ENCODE measurements at regions not wholly inside any gene's neighbourhood (a gene's known extent, or its start where the extent isn't known, plus 50 kb on each side); places are given as distances from the start of the nearest gene placed in this dataset.
"Not testable (repeated sequence)": the region's sequence is repeated elsewhere in the genome, so short reads cannot be mapped to it uniquely, and the experiment has no call there.

- no peak for DNase-seq (ENCODE audit: low read depth)
- no peak overlapping the region for H3K4me3 ChIP-seq (ENCODE audit: low read depth, low read length)
- TF ChIP-seq, protein P1, sequence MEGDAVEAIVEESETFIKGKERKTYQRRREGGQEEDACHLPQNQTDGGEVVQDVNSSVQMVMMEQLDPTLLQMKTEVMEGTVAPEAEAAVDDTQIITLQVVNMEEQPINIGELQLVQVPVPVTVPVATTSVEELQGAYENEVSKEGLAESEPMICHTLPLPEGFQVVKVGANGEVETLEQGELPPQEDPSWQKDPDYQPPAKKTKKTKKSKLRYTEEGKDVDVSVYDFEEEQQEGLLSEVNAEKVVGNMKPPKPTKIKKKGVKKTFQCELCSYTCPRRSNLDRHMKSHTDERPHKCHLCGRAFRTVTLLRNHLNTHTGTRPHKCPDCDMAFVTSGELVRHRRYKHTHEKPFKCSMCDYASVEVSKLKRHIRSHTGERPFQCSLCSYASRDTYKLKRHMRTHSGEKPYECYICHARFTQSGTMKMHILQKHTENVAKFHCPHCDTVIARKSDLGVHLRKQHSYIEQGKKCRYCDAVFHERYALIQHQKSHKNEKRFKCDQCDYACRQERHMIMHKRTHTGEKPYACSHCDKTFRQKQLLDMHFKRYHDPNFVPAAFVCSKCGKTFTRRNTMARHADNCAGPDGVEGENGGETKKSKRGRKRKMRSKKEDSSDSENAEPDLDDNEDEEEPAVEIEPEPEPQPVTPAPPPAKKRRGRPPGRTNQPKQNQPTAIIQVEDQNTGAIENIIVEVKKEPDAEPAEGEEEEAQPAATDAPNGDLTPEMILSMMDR (IDR thresholded peaks at IDR 0.05; ENCODE audit: insufficient read depth, low read depth, low read length), result no peak
Observed at GRCh38 chr5:124889850-124890249, 143.4 kb upstream of the ZNF608 start.

GRCh38 chr5:124890442-124890841 lies 144.0 kb upstream of the ZNF608 start:
- not testable (repeated sequence) for DNase-seq (ENCODE audit: low read depth); H3K4me3 ChIP-seq (ENCODE audit: low read depth, low read length)

GRCh38 chr5:124891179-124891578 lies 144.7 kb upstream of the ZNF608 start:
- no peak for DNase-seq (ENCODE audit: low read depth)
- no peak overlapping the region for H3K4me3 ChIP-seq (ENCODE audit: low read depth, low read length)
- TF ChIP-seq, protein P1 (IDR thresholded peaks at IDR 0.05; ENCODE audit: insufficient read depth, low read depth, low read length), result no peak

- TF ChIP-seq, protein P1 (IDR thresholded peaks at IDR 0.05; ENCODE audit: insufficient read depth, low read depth, low read length), result no peak
- DNase-seq (ENCODE audit: low read depth), result no peak
- no peak overlapping the region for H3K4me3 ChIP-seq (ENCODE audit: low read depth, low read length)
Observed at GRCh38 chr5:124892185-124892848, 145.9 kb upstream of the ZNF608 start.

- no peak for DNase-seq (ENCODE audit: low read depth)
- TF ChIP-seq, protein P1 (IDR thresholded peaks at IDR 0.05; ENCODE audit: insufficient read depth, low read depth, low read length), result no peak
- no peak overlapping the region for H3K4me3 ChIP-seq (ENCODE audit: low read depth, low read length)
Observed at GRCh38 chr5:124894541-124894940, 148.1 kb upstream of the ZNF608 start.

DNA sequence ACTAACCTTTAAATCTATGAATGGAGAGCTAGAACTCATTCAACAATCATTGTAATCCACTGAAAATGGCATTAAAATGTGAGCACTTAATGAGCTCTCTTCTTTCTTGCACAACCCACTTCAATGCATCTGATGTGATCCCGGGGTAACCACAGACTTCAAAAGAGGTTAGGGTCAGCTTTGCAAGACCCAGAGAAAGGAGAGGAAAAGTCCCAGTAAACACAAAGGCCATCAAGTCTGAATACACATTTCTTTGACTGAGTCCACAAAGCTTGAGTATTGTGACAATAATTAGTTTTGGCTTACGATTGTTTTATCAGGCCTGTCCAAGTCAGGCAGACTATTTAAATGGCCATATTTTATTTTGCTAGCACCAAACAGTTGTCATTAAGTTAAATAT lies 148.8 kb upstream of the ZNF608 start:
- TF ChIP-seq, protein P1 (IDR thresholded peaks at IDR 0.05; ENCODE audit: insufficient read depth, low read depth, low read length), result no peak
- H3K4me3 ChIP-seq (ENCODE audit: low read depth, low read length), result no peak overlapping the region
- no peak for DNase-seq (ENCODE audit: low read depth)

GRCh38 chr5:124901081-124901480 lies 154.6 kb upstream of the ZNF608 start:
- TF ChIP-seq, protein P1 (IDR thresholded peaks at IDR 0.05; ENCODE audit: insufficient read depth, low read depth, low read length), result no peak
- DNase-seq (ENCODE audit: low read depth), result no peak
- no peak overlapping the region for H3K4me3 ChIP-seq (ENCODE audit: low read depth, low read length)

All from fibroblast of villous mesenchyme (primary cell).